Mesenchymal stem cell (in vitro differentiated cells and primary cell): ENCODE measurements at regions not wholly inside any gene's neighbourhood (a gene's known extent, or its start where the extent isn't known, plus 50 kb on each side); places are given as distances from the start of the nearest gene placed in this dataset.

Experiments used
- DNase-seq: peaks from one replicate; pipeline ENCODE4 v3.0.0-alpha.2; 2013
- H2AFZ ChIP-seq: one replicate; pipeline ENCODE4 v1.6.1; 2013; ENCODE audit warnings: low read depth, mild to moderate bottlenecking, control low read depth, inconsistent platforms, low read length, moderate library complexity
- H2AK5ac ChIP-seq: 2 replicates; pipeline ENCODE4 v1.6.1; 2013; ENCODE audit warnings: low read length, moderate library complexity, mild to moderate bottlenecking, inconsistent platforms; ENCODE audit not compliant: severe bottlenecking
- H2BK120ac ChIP-seq: one replicate; pipeline ENCODE4 v1.6.1; 2013; ENCODE audit warnings: low read depth, mild to moderate bottlenecking, inconsistent platforms, low read length, moderate library complexity
- H2BK12ac ChIP-seq, 2 experiments: one replicate each; pipeline ENCODE4 v1.6.1; 2013; ENCODE audit warnings: inconsistent platforms in 2 of 2, low read length in 2 of 2, mild to moderate bottlenecking in 2 of 2, moderate library complexity in 2 of 2, control low read depth in 1 of 2
- H2BK15ac ChIP-seq: one replicate; pipeline ENCODE4 v1.6.1; 2013; ENCODE audit warnings: mild to moderate bottlenecking, low read depth, inconsistent platforms; ENCODE audit not compliant: poor library complexity, severe bottlenecking
- H2BK5ac ChIP-seq: 2 replicates; pipeline ENCODE4 v1.6.1; 2013; ENCODE audit warnings: low read depth, mild to moderate bottlenecking, low read length, control low read depth, inconsistent platforms; ENCODE audit not compliant: poor library complexity, severe bottlenecking
- H3K14ac ChIP-seq, 2 experiments: one replicate each; pipeline ENCODE4 v1.6.1; 2013; ENCODE audit warnings: inconsistent platforms in 2 of 2, low read length in 2 of 2, control low read depth in 1 of 2, mild to moderate bottlenecking in 1 of 2, moderate library complexity in 1 of 2
- H3K18ac ChIP-seq, 2 experiments: one replicate each; pipeline ENCODE4 v1.6.1; 2013; ENCODE audit warnings: inconsistent platforms in 2 of 2, low read length in 2 of 2, control low read depth in 1 of 2, low read depth in 1 of 2, mild to moderate bottlenecking in 1 of 2
- H3K23ac ChIP-seq, 2 experiments: one replicate each; pipeline ENCODE4 v1.6.1; 2013; ENCODE audit warnings: inconsistent platforms in 2 of 2, low read length in 2 of 2, mild to moderate bottlenecking in 2 of 2, moderate library complexity in 2 of 2, control low read depth in 1 of 2
- H3K27ac ChIP-seq: 2 replicates; pipeline ENCODE4 v1.5.1; 2013; ENCODE audit warnings: mild to moderate bottlenecking, moderate library complexity, low read length, control low read depth, inconsistent platforms; ENCODE audit not compliant: poor library complexity, severe bottlenecking
- H3K27me3 ChIP-seq, 2 experiments: 2 replicates each; pipeline versions ENCODE4 v1.6.1 to v1.7.0; 2013; ENCODE audit warnings: low read length in 2 of 2, mild to moderate bottlenecking in 2 of 2, moderate library complexity in 2 of 2, control low read depth in 1 of 2, inconsistent platforms in 1 of 2; ENCODE audit not compliant: control insufficient read depth in 1 of 2, insufficient read depth in 1 of 2
- H3K36me3 ChIP-seq, 2 experiments: 2 replicates each; pipeline versions ENCODE4 v1.6.1 to v1.7.0; 2013; ENCODE audit warnings: low read length in 2 of 2, control low read depth in 1 of 2, inconsistent platforms in 1 of 2, low read depth in 1 of 2, mild to moderate bottlenecking in 1 of 2; ENCODE audit not compliant: insufficient read depth in 2 of 2, control insufficient read depth in 1 of 2
- H3K4ac ChIP-seq, 2 experiments: one replicate each; pipeline ENCODE4 v1.6.1; 2013; ENCODE audit warnings: inconsistent platforms in 2 of 2, low read length in 2 of 2, mild to moderate bottlenecking in 2 of 2, moderate library complexity in 2 of 2, control low read depth in 1 of 2, low read depth in 1 of 2
- H3K4me1 ChIP-seq: 2 replicates; pipeline ENCODE4 v1.6.1; 2013; ENCODE audit warnings: low read depth, low read length, control low read depth; ENCODE audit not compliant: control insufficient read depth, insufficient read depth
- H3K4me2 ChIP-seq: 2 replicates; pipeline ENCODE4 v1.6.1; 2013; ENCODE audit warnings: low read length, mild to moderate bottlenecking, inconsistent platforms; ENCODE audit not compliant: poor library complexity, severe bottlenecking
- H3K4me3 ChIP-seq, 2 experiments: 2 replicates each; pipeline versions ENCODE4 v1.5.1 to v1.7.0; 2013; ENCODE audit warnings: low read length in 2 of 2, mild to moderate bottlenecking in 2 of 2, control low read depth in 1 of 2, low read depth in 1 of 2; ENCODE audit not compliant: insufficient read depth in 1 of 2
- H3K79me1 ChIP-seq: replicated peaks from 2 replicates; pipeline ENCODE4 v1.6.1; 2013; ENCODE audit warnings: mild to moderate bottlenecking, control low read depth, low read length, inconsistent platforms; ENCODE audit not compliant: poor library complexity, severe bottlenecking
- H3K9ac ChIP-seq: 2 replicates; pipeline ENCODE4 v1.7.0; 2013; ENCODE audit warnings: mild to moderate bottlenecking, low read length, moderate library complexity
- H3K9me3 ChIP-seq: 2 replicates; pipeline ENCODE4 v1.7.0; 2013; ENCODE audit warnings: mild to moderate bottlenecking, low read length; ENCODE audit not compliant: control insufficient read depth
- H4K8ac ChIP-seq: one replicate; pipeline ENCODE4 v1.6.1; 2013; ENCODE audit warnings: inconsistent platforms, mild to moderate bottlenecking, low read length, moderate library complexity
- H4K91ac ChIP-seq: one replicate; pipeline ENCODE4 v1.6.1; 2013; ENCODE audit warnings: mild to moderate bottlenecking, low read length, inconsistent platforms
- WGBS: methylation state at CpG from one replicate; pipeline ENCODE4 v1.1.7; 2013; ENCODE audit warnings: mixed read lengths; 5-methylcytosine and 5-hydroxymethylcytosine counted together

- no peak overlapping the region for H3K23ac ChIP-seq
- no peak overlapping the region for H3K9ac ChIP-seq
- H3K36me3 ChIP-seq, result no peaks in the 10 kb centered on the region
- H3K18ac ChIP-seq, result no peak overlapping the region
- H3K4ac ChIP-seq, result no peak overlapping the region
- no peak overlapping the region for H3K4me2 ChIP-seq
- no peak overlapping the region for H2AK5ac ChIP-seq
- no peak overlapping the region for H2BK120ac ChIP-seq
- no peak overlapping the region for H2BK15ac ChIP-seq
- H3K4me1 ChIP-seq, result no peaks in the 10 kb centered on the region
- H2BK12ac ChIP-seq, result no peak overlapping the region
- no peaks in the 10 kb centered on the region for H3K27me3 ChIP-seq
- H3K9me3 ChIP-seq, result peaks cover 4% of the 10 kb centered on the region
- no peak overlapping the region for H2AFZ ChIP-seq
- WGBS, result 79% methylated on average over 3 of the region's 3 CpGs
- H3K79me1 ChIP-seq, result no peaks in the 10 kb centered on the region
- H3K4me3 ChIP-seq, result no peak overlapping the region
- H3K27ac ChIP-seq, result no peak overlapping the region
- DNase-seq, result no peak
- H3K14ac ChIP-seq, result no peak overlapping the region
- no peak overlapping the region for H2BK5ac ChIP-seq
- no peak overlapping the region for H4K91ac ChIP-seq
- H4K8ac ChIP-seq, result no peak overlapping the region
These were observed 189.7 kb downstream of the ACTR3B start for GRCh38 chr7:152949253-152949652.

- H4K91ac ChIP-seq, result no peak overlapping the region
- no peaks in the 10 kb centered on the region for H3K79me1 ChIP-seq
- H3K18ac ChIP-seq, result no peak overlapping the region
- H3K36me3 ChIP-seq, result no peaks in the 10 kb centered on the region
- no peak overlapping the region for H2BK15ac ChIP-seq
- H3K27ac ChIP-seq, result no peak overlapping the region
- no peaks in the 10 kb centered on the region for H3K4me1 ChIP-seq
- H2AK5ac ChIP-seq, result no peak overlapping the region
- WGBS, result 54% methylated on average over 4 of the region's 4 CpGs
- H3K14ac ChIP-seq, result no peak overlapping the region
- H2BK120ac ChIP-seq, result no peak overlapping the region
- no peak overlapping the region for H2BK5ac ChIP-seq
- H2BK12ac ChIP-seq, result no peak overlapping the region
- H3K4me2 ChIP-seq, result no peak overlapping the region
- no peak overlapping the region for H4K8ac ChIP-seq
- peaks cover 4% of the 10 kb centered on the region for H3K9me3 ChIP-seq
- DNase-seq, result no peak
- H3K23ac ChIP-seq, result no peak overlapping the region
- no peak overlapping the region for H2AFZ ChIP-seq
- no peak overlapping the region for H3K4me3 ChIP-seq
- H3K27me3 ChIP-seq, result no peaks in the 10 kb centered on the region
- no peak overlapping the region for H3K9ac ChIP-seq
- H3K4ac ChIP-seq, result no peak overlapping the region
These were observed 190.2 kb downstream of the ACTR3B start for GRCh38 chr7:152949790-152950189.

- Histone ChIP-seq H2BK120ac (no peak overlapping the region), H2BK5ac (no peak overlapping the region), H3K23ac (no peak overlapping the region), H3K4me3 (no peak overlapping the region), H3K27me3 (no peaks in the 10 kb centered on the region), H3K4me2 (no peak overlapping the region), H3K79me1 (no peaks in the 10 kb centered on the region), H2AK5ac (no peak overlapping the region), H4K8ac (no peak overlapping the region), H3K18ac (no peak overlapping the region), H3K4me1 (no peaks in the 10 kb centered on the region), H4K91ac (no peak overlapping the region), H3K9ac (no peak overlapping the region), H3K36me3 (no peaks in the 10 kb centered on the region), H3K4ac (no peak overlapping the region), H3K9me3 (peaks cover 11% of the 10 kb centered on the region), H3K27ac (no peak overlapping the region), H2AFZ (no peak overlapping the region), H2BK15ac (no peak overlapping the region), H2BK12ac (no peak overlapping the region), H3K14ac (no peak overlapping the region)
- WGBS, result 73% methylated on average over 4 of the region's 4 CpGs
- no peak for DNase-seq
These were observed 196.5 kb downstream of the ACTR3B start for GRCh38 chr7:152956006-152956405.

GRCh38 chr7:152959610-152960009 is 200.1 kb downstream of the ACTR3B start:
- Histone ChIP-seq H3K14ac (no peak overlapping the region), H3K27ac (no peak overlapping the region), H3K27me3 (no peaks in the 10 kb centered on the region), H3K9ac (no peak overlapping the region), H3K4me1 (no peaks in the 10 kb centered on the region), H2BK12ac (no peak overlapping the region), H2BK5ac (no peak overlapping the region), H3K23ac (no peak overlapping the region), H2AFZ (no peak overlapping the region), H3K4me2 (no peak overlapping the region), H4K8ac (no peak overlapping the region), H2BK120ac (no peak overlapping the region), H2BK15ac (no peak overlapping the region), H3K79me1 (no peaks in the 10 kb centered on the region), H3K9me3 (peaks cover 16% of the 10 kb centered on the region), H4K91ac (no peak overlapping the region), H3K4me3 (no peak overlapping the region), H3K36me3 (no peaks in the 10 kb centered on the region), H3K4ac (no peak overlapping the region), H2AK5ac (no peak overlapping the region), H3K18ac (no peak overlapping the region)
- 61% methylated on average over 4 of the region's 5 CpGs for WGBS
- no peak for DNase-seq
